ENCODE measurements at regions not wholly inside any gene's neighbourhood (a gene's known extent, or its start where the extent isn't known, plus 50 kb on each side); places are given as distances from the start of the nearest gene placed in this dataset.

DNA sequence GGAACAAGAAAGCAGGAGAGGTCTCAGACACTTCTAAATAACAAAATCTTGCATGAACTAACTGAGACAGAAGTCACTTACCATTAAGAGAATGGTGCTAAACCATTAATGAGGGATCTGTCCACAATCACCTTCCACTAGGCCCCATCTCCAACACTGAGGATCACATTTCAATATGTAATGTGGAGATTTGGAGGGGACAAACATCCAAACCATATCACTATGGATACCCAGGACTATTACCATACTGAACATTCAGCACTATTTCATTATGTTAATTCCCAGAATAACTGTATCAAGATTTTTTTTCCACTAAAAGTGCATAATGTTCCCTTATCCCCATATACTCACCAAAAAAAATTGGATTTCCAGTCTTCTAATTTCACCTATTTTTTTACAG lies 491.8 kb downstream of the LMO7 start:
- no peak for DNase-seq (ENCODE audit: low read depth)
- H3K4me3 ChIP-seq (ENCODE audit: low read length), result no peak overlapping the region
- TF ChIP-seq, protein P1, sequence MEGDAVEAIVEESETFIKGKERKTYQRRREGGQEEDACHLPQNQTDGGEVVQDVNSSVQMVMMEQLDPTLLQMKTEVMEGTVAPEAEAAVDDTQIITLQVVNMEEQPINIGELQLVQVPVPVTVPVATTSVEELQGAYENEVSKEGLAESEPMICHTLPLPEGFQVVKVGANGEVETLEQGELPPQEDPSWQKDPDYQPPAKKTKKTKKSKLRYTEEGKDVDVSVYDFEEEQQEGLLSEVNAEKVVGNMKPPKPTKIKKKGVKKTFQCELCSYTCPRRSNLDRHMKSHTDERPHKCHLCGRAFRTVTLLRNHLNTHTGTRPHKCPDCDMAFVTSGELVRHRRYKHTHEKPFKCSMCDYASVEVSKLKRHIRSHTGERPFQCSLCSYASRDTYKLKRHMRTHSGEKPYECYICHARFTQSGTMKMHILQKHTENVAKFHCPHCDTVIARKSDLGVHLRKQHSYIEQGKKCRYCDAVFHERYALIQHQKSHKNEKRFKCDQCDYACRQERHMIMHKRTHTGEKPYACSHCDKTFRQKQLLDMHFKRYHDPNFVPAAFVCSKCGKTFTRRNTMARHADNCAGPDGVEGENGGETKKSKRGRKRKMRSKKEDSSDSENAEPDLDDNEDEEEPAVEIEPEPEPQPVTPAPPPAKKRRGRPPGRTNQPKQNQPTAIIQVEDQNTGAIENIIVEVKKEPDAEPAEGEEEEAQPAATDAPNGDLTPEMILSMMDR (conservative IDR thresholded peaks at IDR 0.05; ENCODE audit: low read length), result no peak

DNA sequence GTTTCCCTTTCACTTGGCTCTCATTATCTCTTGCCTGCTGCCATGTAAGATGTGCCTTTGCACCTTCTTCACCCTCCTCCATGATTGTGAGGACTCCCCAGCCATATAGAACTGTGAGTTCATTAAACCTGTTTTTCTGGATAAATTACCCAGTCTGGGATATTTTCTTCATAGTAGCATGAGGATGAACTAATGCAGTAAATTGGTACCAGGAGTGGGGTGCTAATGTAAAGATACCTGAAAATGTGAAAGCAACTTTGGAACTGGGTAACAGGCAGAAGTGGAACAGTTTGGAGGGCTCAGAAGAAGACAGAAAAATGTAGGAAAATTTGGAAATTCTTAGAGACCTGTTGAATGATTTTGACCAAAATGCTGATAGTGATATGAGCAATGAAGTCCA lies 487.4 kb downstream of the LMO7 start:
- TF ChIP-seq, protein P1 (conservative IDR thresholded peaks at IDR 0.05; ENCODE audit: low read length), result no peak

DNA sequence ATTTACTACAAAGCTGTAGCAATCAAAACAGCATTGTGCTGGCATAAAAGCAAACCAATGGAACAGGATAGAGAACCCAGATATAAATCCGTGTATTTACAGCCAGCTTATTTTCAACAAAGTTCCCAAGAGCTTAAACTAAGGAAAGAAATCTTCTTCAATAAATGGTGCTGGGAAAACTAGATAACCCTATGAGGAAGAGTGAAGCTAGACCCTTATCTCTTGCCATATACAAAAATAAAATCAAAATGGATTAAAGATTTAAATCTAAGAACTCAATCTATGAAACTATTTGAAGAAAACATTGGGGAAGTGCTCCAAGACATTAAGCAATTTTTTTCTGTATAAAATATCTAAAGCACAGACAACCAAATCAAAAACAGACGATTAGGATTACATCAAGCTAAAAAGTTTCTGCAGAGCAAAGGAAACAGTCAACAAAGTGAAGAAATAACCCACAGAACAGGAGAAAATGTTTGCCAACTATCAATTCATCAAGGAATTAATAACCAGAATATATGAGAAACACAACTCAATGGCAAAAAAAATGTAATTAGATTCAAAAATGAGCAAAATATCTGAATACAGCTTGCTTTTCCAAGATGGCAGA lies 480.7 kb downstream of the LMO7 start:
- DNase-seq (ENCODE audit: low read depth), result no peak
- TF ChIP-seq, protein P1 (conservative IDR thresholded peaks at IDR 0.05; ENCODE audit: low read length), result no peak
- no peak overlapping the region for H3K4me3 ChIP-seq (ENCODE audit: low read length)

More for the DNA sequence above, 487.4 kb downstream of the LMO7 start:
- DNase-seq (ENCODE audit: low read depth), result no peak
- H3K4me3 ChIP-seq (ENCODE audit: low read length), result no peak overlapping the region

DNA sequence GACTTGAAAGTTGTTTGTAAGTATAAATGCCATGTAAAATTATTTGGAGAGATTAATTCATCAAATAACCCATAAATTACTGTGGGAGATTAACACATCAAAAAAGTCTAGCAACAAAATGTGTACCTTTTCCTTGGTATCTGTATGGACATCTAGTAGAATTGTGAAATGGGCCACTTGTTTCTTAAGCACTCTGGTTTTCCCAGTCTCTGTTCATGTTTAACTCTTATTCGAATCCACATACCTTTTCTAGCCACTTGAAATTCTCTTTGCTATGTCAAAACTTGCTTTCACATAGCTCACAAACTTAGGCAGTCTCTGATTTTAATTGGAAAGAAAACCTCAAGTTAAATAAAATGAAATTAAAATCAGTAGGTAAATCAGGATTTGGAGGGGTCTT lies 470.6 kb downstream of the LMO7 start:
- no peak for DNase-seq (ENCODE audit: low read depth)
- H3K4me3 ChIP-seq (ENCODE audit: low read length), result no peak overlapping the region
- TF ChIP-seq, protein P1 (conservative IDR thresholded peaks at IDR 0.05; ENCODE audit: low read length), result no peak

DNA sequence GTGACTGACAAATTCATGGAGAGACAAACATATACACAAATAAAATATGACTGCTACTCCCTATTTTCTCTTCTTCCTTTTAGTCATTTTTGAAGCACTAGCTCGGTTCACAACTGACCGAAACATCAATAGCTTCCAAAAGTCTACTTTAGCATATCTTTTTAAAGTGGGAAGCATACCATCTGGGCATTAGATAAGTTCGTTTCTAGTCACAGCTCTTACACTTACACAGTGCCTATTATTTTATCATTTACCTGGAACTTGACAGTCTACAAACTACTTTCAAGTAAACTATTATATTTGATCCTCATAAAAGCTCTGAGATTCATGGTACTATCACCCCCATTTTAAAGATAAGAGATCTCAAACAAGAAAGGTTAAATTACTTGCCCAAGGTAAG lies 458.5 kb downstream of the LMO7 start:
- TF ChIP-seq, protein P1 (conservative IDR thresholded peaks at IDR 0.05; ENCODE audit: low read length), result no peak
- no peak overlapping the region for H3K4me3 ChIP-seq (ENCODE audit: low read length)
- no peak for DNase-seq (ENCODE audit: low read depth)

DNA sequence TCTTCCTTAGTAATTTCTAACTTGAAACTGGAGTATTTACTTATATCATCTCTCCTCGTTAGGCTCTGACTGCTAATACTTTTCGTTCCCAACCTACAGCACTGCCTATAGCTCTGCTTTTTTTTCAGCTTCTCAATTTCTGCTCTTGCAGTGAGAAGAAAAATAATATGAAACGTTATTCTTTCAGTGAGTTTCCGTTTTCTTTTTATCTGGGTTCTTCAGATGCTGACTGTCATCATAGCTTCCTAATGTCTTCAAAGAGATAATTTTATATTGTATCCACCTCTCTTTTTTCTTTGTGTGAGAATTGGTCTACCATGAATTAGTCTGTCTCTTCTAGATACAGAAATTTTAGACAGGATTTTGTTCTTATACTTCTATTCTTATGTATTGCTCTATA lies 454.9 kb downstream of the LMO7 start:
- H3K4me3 ChIP-seq (ENCODE audit: low read length), result no peak overlapping the region
- no peak for DNase-seq (ENCODE audit: low read depth)
- TF ChIP-seq, protein P1 (conservative IDR thresholded peaks at IDR 0.05; ENCODE audit: low read length), result no peak

DNA sequence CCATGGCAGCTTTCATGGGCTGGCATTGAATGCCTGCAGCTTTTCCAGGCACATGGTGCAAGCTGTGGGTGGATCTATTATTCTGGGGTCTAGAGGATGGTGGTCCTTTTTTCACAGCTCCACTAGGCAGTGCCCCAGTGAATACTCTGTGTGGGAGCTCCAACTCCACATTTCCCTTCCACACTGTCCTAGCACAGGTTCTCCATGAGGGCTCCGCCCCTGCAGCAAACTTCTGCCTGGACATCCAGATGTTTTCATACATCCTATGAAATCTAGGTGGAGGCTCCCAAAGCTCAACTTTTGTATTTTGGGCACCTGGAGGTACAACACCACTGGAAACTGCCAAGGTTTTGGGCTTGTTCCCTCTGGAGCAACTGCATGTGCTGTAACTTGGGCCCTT lies 450.6 kb downstream of the LMO7 start:
- no peak for DNase-seq (ENCODE audit: low read depth)
- H3K4me3 ChIP-seq (ENCODE audit: low read length), result no peak overlapping the region
- TF ChIP-seq, protein P1 (conservative IDR thresholded peaks at IDR 0.05; ENCODE audit: low read length), result no peak

Data from AG10803 (cell line).